GM12891 (cell line): ENCODE measurements at regions not wholly inside any gene's neighbourhood (a gene's known extent, or its start where the extent isn't known, plus 50 kb on each side); places are given as distances from the start of the nearest gene placed in this dataset.
"Not testable (repeated sequence)": the region's sequence is repeated elsewhere in the genome, so short reads cannot be mapped to it uniquely, and the experiment has no call there.

Experiments
- DNase-seq: peaks from one replicate; pipeline ENCODE4 v3.0.0; 2011; ENCODE audit warnings: low spot score; ENCODE audit not compliant: insufficient read length
- FAIRE-seq: peaks from 2 replicates; lab custom pipeline; 2011; peaks lifted over from hg19 to GRCh38; lab: Jason Lieb, UNC
- PAX5 ChIP-seq: IDR thresholded peaks from 2 replicates; pipeline ENCODE4 v1.6.1; 2011; ENCODE audit warnings: low read length, moderate library complexity, mild to moderate bottlenecking; ENCODE audit not compliant: insufficient read depth, severe bottlenecking
- POLR2A ChIP-seq: IDR thresholded peaks from 2 replicates; pipeline ENCODE4 v1.6.1; 2011; ENCODE audit warnings: low read depth, low read length, control low read depth
- POLR2AphosphoS5 ChIP-seq: IDR thresholded peaks from 2 replicates; pipeline ENCODE4 v1.6.1; 2011; ENCODE audit warnings: low read depth, low read length, control low read depth
- POU2F2 ChIP-seq: IDR thresholded peaks from 2 replicates; pipeline ENCODE4 v1.6.1; 2011; ENCODE audit warnings: low read depth, mild to moderate bottlenecking, control low read depth, low read length, moderate library complexity
- SPI1 ChIP-seq: IDR thresholded peaks from 2 replicates; pipeline ENCODE4 v1.6.1; 2011; ENCODE audit warnings: low read depth, low read length, control low read depth
- TAF1 ChIP-seq: IDR thresholded peaks from 2 replicates; pipeline ENCODE4 v1.6.1; 2011; ENCODE audit warnings: low read depth, low read length, control low read depth

GRCh38 chr6:21730533-21730932, 137.0 kb downstream of the SOX4 start:
- TF ChIP-seq POLR2A (no peak), POU2F2 (no peak), TAF1 (no peak), POLR2AphosphoS5 (no peak), PAX5 (no peak)
- no peak for DNase-seq
- FAIRE-seq: no peak

- FAIRE-seq (no peak), DNase-seq (no peak)
- TF ChIP-seq SPI1: no peak
- no peak for TF ChIP-seq PAX5
Measured at GRCh38 chr6:21731411-21732031, 138.0 kb downstream of the SOX4 start.

DNA sequence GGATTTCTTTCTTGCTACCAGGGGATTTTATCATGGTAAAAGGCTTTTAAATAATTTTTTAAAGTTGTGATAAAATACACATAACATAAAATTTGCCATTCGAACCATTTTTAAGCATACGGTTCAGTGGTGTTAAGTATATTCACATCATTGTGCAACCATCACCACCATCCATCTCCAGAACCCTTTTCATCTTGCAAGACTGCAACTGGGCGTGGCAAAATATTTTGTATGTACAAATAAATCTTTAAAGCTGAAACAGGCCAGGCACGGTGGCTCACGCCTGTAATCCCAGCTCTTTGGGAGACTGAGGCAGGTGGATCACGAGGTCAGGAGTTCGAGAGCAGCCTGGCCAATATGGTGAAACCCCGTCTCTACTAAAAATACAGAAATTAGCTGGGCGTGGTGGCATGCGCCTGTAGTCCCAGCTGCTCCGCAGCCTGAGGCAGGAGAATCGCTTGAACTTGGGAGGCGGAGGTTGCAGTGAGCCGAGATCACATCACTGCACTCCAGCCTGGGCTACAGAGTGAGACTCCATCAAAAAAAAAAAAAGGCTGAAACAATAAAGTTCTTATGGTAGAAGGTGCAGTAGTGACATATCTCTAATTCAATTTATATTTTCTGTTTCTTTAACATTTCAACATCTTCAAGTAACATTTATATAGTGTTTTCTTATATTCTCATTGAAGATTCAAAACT, 138.6 kb downstream of the SOX4 start:
- not testable (repeated sequence) for DNase-seq, FAIRE-seq

DNA sequence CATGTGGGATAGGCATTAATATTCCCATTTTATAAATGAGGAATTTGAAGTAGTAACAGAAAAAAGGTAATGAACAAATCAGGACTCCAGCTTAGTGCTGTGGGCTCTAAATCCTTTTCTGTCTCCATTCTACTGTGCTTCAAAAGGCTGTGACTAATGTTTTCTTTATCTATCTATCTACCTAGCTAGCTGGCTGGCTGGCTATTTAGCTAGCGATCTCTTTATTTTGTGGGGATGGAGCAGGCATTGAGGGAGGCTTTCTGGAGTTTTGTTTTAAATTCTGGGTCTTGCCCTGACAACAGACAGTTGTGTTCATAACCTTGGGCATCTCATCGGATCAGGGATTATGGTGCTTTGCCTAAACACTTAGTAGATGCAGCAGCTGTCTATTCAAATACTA, 139.2 kb downstream of the SOX4 start:
- DNase-seq (no peak), FAIRE-seq (no peak)
- no peak for TF ChIP-seq POU2F2
- TF ChIP-seq TAF1: no peak
- TF ChIP-seq SPI1: no peak
- TF ChIP-seq POLR2AphosphoS5: no peak
- TF ChIP-seq POLR2A: no peak
- no peak for TF ChIP-seq PAX5

DNA sequence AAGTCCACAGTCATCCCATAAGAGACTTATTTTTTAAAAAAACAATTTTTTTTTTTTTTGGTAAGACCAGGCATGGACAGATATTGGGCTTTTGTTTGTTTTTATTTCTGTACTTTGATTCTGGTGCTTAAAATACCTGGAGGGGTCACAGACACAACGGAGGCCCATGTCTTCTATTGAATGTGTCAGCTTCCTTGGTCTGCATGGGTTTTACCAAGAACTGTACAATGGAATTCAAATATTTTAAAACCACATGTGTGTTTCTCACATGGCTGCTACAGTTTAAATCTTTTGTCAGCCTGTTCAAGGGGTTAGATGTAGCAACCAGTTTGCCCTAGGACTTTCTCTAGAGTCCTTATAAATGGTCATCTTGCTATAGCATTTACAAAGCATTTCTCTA, 139.8 kb downstream of the SOX4 start:
- TF ChIP-seq POU2F2 (no peak), TAF1 (no peak)
- no peak for FAIRE-seq
- DNase-seq: no peak

DNA sequence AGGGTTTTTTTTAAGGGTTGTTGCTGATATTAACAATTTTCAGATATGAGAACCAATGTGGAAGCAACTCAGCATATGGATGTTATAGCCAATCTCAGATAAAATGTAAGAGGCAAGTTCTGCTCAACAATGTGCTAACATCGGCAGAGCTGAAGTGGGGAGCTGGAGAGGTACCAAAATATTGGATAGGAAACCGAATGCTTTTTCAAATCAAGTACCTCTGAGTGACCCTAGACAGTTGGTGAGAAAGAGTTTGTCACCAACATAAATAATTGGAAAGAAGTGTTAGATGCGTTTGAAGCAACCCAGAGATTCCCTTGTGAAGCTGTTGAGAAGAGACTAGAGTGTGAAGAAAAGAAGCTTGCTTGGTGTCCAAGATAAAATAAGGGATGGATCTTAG, 140.7 kb downstream of the SOX4 start:
- TF ChIP-seq TAF1: no peak
- TF ChIP-seq SPI1: no peak
- no peak for TF ChIP-seq POU2F2
- no peak for TF ChIP-seq POLR2AphosphoS5
- no peak for TF ChIP-seq POLR2A
- no peak for TF ChIP-seq PAX5
- DNase-seq (no peak), FAIRE-seq (no peak)

DNA sequence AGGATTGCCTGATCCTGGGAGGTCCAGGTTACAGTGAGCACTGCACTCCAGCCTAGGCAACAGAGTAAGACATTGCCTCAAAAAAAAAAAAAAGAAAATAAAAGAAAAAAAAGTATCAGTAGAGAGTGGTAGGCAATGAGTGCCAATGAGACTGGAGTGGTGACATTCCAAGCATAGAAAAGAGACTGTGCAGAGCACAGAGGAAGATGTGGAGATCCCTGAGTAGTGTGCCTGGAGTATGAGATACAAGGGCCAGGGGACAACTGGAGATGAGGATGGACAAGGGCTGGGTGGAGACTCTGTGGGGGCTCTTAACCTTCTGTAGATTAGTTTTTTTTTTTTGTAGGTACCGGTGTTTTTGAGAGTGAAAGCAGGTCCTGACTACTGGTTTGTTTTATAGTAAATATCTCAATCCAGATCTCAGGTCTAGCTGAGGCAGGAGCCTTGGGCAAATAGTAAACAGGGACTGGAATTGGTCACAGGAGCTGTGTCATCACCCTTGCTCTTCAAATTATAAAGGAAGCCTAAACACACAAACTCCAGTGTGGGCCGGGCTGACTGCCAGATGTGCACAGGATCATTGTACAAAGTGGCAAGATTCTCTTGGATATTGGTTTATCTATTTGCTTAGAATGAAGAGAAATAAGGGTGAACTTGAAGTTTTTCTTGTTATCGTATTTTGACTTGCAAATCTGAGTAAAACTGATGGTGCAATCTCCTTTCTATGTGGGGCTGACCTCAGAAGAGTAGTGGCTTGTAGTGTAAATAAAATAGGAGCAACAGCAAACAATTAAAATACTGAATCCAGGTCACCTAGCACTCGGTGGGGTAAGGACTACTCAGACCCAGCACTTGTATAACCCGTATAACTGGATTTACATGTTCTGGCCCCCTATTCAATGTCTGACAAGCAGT, 144.9 kb downstream of the SOX4 start:
- TF ChIP-seq POLR2A: no peak
- no peak for TF ChIP-seq SPI1
- TF ChIP-seq POU2F2: no peak
- no peak for TF ChIP-seq POLR2AphosphoS5
- no peak for TF ChIP-seq PAX5
- no peak for TF ChIP-seq TAF1
- DNase-seq (no peak), FAIRE-seq (no peak)

- DNase-seq (no peak), FAIRE-seq (no peak)
- TF ChIP-seq TAF1 (no peak), PAX5 (no peak), POLR2AphosphoS5 (no peak), POU2F2 (no peak), POLR2A (no peak), SPI1 (no peak)
Measured at GRCh38 chr6:21739241-21739640, 145.7 kb downstream of the SOX4 start.

DNA sequence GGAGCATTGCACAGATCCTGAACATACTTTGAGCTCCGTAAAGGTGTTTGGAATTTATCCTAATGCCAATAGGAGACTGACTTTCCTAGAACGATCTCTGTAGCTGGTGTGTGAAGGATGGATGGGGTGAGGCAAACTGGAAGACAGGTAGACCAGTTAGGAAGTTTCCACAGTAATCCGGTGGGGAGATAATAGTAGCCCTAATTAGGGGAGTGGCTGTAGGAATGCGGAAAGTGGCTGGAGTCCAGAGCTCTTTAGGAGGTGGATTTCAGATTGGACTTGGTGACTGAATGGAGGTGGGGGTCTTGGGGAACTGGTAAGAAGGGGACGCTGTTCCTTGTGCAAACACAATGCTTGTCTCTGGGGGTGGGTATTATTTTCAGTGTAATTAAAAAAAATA, 146.3 kb downstream of the SOX4 start:
- no peak for TF ChIP-seq PAX5
- no peak for TF ChIP-seq SPI1
- TF ChIP-seq TAF1: no peak
- no peak for TF ChIP-seq POLR2A
- DNase-seq (no peak), FAIRE-seq (no peak)

- DNase-seq: no peak
- no peak for FAIRE-seq
- no peak for TF ChIP-seq POLR2AphosphoS5
- no peak for TF ChIP-seq TAF1
- TF ChIP-seq POU2F2: no peak
- no peak for TF ChIP-seq SPI1
- no peak for TF ChIP-seq PAX5
- TF ChIP-seq POLR2A: no peak
Measured at GRCh38 chr6:21740376-21741124, 147.0 kb downstream of the SOX4 start.
